ENCODE measurements at regions not wholly inside any gene's neighbourhood (a gene's known extent, or its start where the extent isn't known, plus 50 kb on each side); places are given as distances from the start of the nearest gene placed in this dataset.

GRCh38 chr14:97116546-97116945 lies 319.4 kb downstream of the VRK1 start:
- ChIA-PET CTCF (ENCODE audit: low intra/inter-chr PET ratio, low total read pairs) (no interaction called here), POLR2A (no interaction called here)
- H3K36me3 ChIP-seq (replicated peaks in 1 of 2; ENCODE audit: control insufficient read depth in 1 of 2, insufficient read depth in 2 of 2, low read length in 2 of 2) = no peaks in the 10 kb centered on the region
- 4% methylated on average over 3 of the region's 3 CpGs for WGBS (ENCODE audit: low lambda C conversion rate)
- no peak for ATAC-seq
- no peaks in the 10 kb centered on the region for H3K79me2 ChIP-seq (ENCODE audit: insufficient read depth, low read length)
- H4K20me1 ChIP-seq (ENCODE audit: insufficient read depth, low read length) = no peaks in the 10 kb centered on the region
- H3K27ac ChIP-seq (ENCODE audit: extremely low read length, insufficient read depth, low read length) = no peak overlapping the region
- TF ChIP-seq GABPA (IDR thresholded peaks at IDR 0.05; ENCODE audit: low read depth, low read length) (no peak), GABPA (CRISPR knock-in tag; IDR thresholded peaks at IDR 0.05; ENCODE audit: low read depth) (no peak), MEF2D (CRISPR knock-in tag; IDR thresholded peaks at IDR 0.05) (no peak), MXD3 (CRISPR knock-in tag; IDR thresholded peaks at IDR 0.05) (no peak)
- H3K9ac ChIP-seq (ENCODE audit: insufficient read depth, low read depth, low read length) = no peak overlapping the region
- no peak for DNase-seq (ENCODE audit: low spot score)
- no peaks in the 10 kb centered on the region for H3K9me3 ChIP-seq (ENCODE audit: low read length)
- no peak overlapping the region for H3K4me3 ChIP-seq (replicated peaks in 1 of 3; ENCODE audit: insufficient read depth in 1 of 3, low read depth in 2 of 3, low read length in 3 of 3)
- H3K4me2 ChIP-seq (ENCODE audit: low read depth, low read length) = no peak overlapping the region
- BruUV-seq (replicated peaks) = no TSS peak
- intact Hi-C loops (cut with micrococcal nuclease; ENCODE audit: unreplicated experiment) = no loop called here
- FAIRE-seq = no peak
- in situ Hi-C loops (cut with HindIII; ENCODE audit: extremely low pct_ligation_motif_present, low pct_unique_long_range_greater_than_20kb) = no loop called here
- H3K27me3 ChIP-seq (ENCODE audit: control insufficient read depth in 1 of 2, insufficient read depth in 2 of 2, low read length in 2 of 2) = 0 out of 5 replicates have a peak, but pooled peaks cover 0 to 9% of the 10 kb centered on the region in 2 experiments
- no peak overlapping the region for H2AFZ ChIP-seq (ENCODE audit: low read length)
- no peaks in the 10 kb centered on the region for H3K4me1 ChIP-seq (ENCODE audit: insufficient read depth, low read length)

- intact Hi-C loops (cut with micrococcal nuclease; ENCODE audit: unreplicated experiment) = no loop called here
- no peak overlapping the region for H2AFZ ChIP-seq (ENCODE audit: low read length)
Measured at GRCh38 chr14:97117693-97118092, 320.5 kb downstream of the VRK1 start.

More at GRCh38 chr14:97117693-97118092, 320.5 kb downstream of the VRK1 start:
- Histone ChIP-seq H3K4me1 (ENCODE audit: insufficient read depth, low read length) (no peaks in the 10 kb centered on the region), H3K4me2 (ENCODE audit: low read depth, low read length) (no peak overlapping the region), H4K20me1 (ENCODE audit: insufficient read depth, low read length) (no peaks in the 10 kb centered on the region), H3K79me2 (ENCODE audit: insufficient read depth, low read length) (no peaks in the 10 kb centered on the region), H3K9ac (ENCODE audit: insufficient read depth, low read depth, low read length) (no peak overlapping the region), H3K27ac (ENCODE audit: extremely low read length, insufficient read depth, low read length) (no peak overlapping the region), H3K4me3 (replicated peaks in 1 of 3; ENCODE audit: insufficient read depth in 1 of 3, low read depth in 2 of 3, low read length in 3 of 3) (no peak overlapping the region), H3K9me3 (ENCODE audit: low read length) (no peaks in the 10 kb centered on the region), H3K36me3 (replicated peaks in 1 of 2; ENCODE audit: control insufficient read depth in 1 of 2, insufficient read depth in 2 of 2, low read length in 2 of 2) (no peaks in the 10 kb centered on the region), H3K27me3 (ENCODE audit: control insufficient read depth in 1 of 2, insufficient read depth in 2 of 2, low read length in 2 of 2) (0 out of 5 replicates have a peak, but pooled peaks cover 0 to 9% of the 10 kb centered on the region in 2 experiments)
- no TSS peak for BruUV-seq (replicated peaks)
- ChIA-PET CTCF (ENCODE audit: low intra/inter-chr PET ratio, low total read pairs) (no interaction called here), POLR2A (no interaction called here)
- no peak for ATAC-seq
- TF ChIP-seq ZNF737 (CRISPR knock-in tag; IDR thresholded peaks at IDR 0.05; ENCODE audit: borderline replicate concordance) = no peak
- DNase-seq (ENCODE audit: low spot score) = no peak
- in situ Hi-C loops (cut with HindIII; ENCODE audit: extremely low pct_ligation_motif_present, low pct_unique_long_range_greater_than_20kb) = no loop called here
- no peak for FAIRE-seq
- 2% methylated on average over 6 of the region's 8 CpGs for WGBS (ENCODE audit: low lambda C conversion rate)

All from HepG2 (cell line).